GM18502 (cell line): ENCODE measurements at regions not wholly inside any gene's neighbourhood (a gene's known extent, or its start where the extent isn't known, plus 50 kb on each side); places are given as distances from the start of the nearest gene placed in this dataset.
A peak's percentile ranks its signal among the peaks of the same experiment; 100 is the strongest.

ENCODE experiments used
- ATAC-seq: cut with Tn5 transposase; IDR thresholded peaks from one replicate; pipeline ENCODE4 v1.9.1; 2021; ENCODE audit warnings: mild to moderate bottlenecking; ENCODE audit not compliant: unreplicated experiment, poor library complexity

DNA sequence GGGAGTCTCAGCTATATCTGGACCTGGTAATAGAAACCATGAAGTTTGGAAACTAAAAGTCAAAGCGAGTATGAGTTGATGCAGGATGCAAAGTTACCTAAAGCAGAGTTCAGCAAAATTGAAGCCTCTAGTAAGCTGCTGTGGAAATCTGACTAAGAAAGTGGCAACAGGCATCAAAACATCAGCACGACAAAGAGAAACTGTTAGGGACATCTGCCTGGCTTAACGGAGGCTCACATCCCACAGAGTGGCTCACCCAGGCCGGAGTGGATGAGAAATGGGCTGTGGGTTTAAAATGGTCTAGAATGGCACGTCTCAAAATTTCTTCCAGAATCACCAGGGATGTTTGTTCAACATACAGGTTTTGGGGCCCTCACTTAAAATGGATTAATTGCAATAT lies 164.1 kb upstream of the NPY start:
- ATAC-seq, result no peak

- no peak for ATAC-seq
These were observed 160.9 kb upstream of the NPY start for GRCh38 chr7:24123076-24123475.

- ATAC-seq, result no peak
These were observed 158.2 kb upstream of the NPY start for GRCh38 chr7:24125765-24126164.

- no peak for ATAC-seq
These were observed 156.1 kb upstream of the NPY start for GRCh38 chr7:24127930-24128329.

GRCh38 chr7:24129597-24129996 lies 154.4 kb upstream of the NPY start:
- ATAC-seq, result no peak

DNA sequence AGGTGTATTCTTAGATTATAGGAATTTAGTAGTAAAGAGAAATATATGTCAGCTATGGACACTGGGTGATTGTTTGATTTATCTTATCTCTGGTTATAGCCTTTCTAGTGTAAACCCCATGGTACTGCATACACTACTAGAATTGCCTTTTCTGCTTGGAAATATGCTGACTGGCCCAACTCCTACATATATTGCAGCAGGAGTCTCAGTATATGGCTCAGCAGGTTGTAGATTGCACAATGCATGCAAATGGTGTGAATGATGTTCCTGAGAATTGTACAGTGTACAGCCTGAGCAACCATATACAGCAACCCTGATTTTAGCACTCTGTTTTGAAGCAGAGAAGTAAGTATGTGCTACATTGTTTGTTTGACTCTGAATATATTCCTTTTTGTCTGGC lies 153.4 kb upstream of the NPY start:
- ATAC-seq, result no peak

DNA sequence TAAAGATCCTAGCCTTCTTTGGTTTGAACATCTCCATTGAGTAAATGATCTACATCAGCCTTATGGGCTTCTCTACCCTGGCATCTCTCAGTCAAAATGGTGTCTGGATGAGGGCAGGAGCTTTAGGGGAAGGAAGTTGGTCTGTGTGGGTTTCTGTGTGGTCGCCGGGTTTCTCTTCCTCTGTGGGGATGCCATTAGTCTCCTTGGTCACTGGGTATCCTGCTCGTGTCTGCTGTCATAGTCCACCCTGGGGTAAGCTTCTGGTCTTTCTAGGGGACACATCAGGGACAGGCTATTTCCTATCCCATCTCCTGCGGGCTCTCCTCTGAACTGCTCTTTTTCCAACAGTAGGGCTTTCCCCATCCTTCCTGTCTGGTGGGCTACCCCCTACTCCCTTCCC lies 150.3 kb upstream of the NPY start:
- ATAC-seq, result peak; percentile 45

GRCh38 chr7:24134535-24134934 lies 149.5 kb upstream of the NPY start:
- no peak for ATAC-seq

DNA sequence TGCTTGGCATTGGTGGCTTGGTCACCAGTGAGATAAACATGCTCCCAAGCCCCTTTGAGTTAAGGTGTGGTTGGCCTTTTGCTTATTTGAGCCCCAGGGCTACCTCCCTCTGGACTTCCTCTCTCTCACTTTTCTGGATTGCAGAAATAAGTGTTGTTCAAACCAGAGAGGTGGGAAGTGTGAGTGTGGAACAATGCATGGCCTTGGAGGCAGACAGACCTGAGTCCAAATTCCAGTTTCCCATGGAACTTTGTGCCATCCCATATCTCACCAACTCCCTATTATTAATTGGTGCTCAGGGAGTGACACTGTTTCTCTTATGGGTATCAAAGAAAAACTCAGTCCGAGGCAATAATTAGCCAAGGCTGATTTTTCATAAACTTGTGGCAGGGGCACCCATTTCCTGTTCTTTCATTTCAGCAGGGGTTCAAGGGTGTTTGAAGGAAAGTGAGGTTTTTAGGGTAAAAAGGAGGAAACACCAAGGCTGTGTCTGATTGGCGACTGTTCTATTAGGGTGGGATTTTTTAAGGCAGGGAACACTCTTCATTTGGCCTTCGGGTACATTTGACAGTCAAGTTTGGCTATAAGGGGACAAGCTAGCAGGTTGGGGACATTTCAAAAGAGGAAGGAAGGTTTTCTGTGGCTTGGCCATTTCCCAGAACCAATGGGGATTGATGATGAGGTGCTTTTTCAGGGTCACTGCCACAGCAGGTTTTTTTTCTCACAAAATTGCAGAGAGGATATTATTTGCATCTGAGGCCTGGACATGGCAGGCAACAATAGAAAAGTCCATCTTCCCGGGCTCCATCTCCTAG lies 148.8 kb upstream of the NPY start:
- peak; percentile 83 for ATAC-seq

GRCh38 chr7:24137338-24137737 lies 146.7 kb upstream of the NPY start:
- no peak for ATAC-seq

DNA sequence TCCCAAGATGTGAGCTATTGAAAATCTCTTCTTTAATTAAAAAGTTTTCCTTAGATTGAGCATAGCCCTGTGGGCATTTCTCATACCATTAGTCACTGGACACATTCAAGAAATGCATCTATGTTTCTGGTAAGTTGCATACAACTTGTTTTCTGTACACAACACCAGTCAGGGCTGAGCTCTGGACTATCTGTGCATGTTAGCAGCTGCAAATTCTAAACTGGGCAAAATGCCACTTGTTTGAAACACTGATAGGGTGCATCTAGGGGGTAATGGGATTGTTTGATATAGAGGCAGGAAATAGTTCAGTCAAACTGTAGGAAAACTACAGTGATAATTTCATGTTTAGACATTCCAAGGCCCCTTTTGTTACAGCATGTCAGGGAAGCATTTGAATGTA lies 145.6 kb upstream of the NPY start:
- ATAC-seq, result no peak

- no peak for ATAC-seq
These were observed 144.0 kb upstream of the NPY start for GRCh38 chr7:24140001-24140400.

DNA sequence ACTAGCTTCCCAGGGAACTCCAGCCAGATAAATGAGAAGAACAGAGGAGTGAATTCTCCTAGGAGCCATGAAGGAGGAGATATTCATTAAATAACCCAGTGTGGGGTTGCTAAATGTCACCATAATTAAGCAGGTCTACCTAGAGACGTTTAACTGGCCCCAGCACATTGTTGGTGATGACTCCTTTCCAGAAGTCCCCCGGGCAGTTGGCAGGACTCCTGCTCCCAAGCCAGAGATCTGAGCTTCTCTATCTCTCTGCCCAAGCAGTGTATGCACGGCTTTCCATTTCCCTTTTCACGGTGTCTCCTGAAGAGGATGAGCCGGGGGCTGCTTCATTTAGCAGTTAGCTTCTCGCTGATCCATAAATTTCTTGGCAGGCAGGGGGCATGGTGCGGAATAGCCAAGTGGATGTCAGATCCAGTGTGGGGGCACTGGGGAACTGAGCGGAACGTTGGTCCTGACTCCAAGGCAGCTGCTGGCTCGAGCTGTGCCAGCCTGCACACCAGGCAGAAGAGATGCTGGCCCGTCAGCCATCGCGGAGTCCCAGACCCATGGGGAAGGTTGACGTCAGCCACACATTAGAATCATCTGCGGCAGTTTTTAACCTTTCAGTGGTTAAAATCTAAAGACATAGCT lies 142.0 kb upstream of the NPY start:
- no peak for ATAC-seq

- no peak for ATAC-seq
These were observed 140.4 kb upstream of the NPY start for GRCh38 chr7:24143547-24143946.

GRCh38 chr7:24151944-24152343 lies 132.0 kb upstream of the NPY start:
- ATAC-seq, result no peak

DNA sequence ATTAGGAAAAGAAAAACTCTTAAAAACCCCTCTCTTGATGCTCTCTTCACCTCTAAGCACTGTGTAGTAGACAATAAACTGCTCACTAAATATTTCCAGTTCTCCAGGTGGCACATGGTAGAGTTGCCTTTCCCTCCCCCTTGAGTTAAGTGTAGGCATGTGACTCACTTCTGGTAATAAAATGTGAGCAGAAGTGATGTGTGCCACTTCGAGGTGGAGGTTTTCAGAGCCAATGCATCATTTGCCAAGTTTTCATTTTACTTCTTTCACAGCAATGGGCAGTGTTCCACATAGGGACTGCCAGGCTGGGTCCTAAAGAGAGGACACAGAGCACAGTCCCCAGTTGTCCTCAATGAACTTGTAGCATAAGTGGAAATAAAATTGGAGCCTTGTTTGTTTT lies 131.6 kb upstream of the NPY start:
- ATAC-seq, result no peak

- ATAC-seq, result no peak
These were observed 131.0 kb upstream of the NPY start for GRCh38 chr7:24152877-24153472.

GRCh38 chr7:24157666-24158065 lies 126.3 kb upstream of the NPY start:
- no peak for ATAC-seq

GRCh38 chr7:24158975-24159374 lies 125.0 kb upstream of the NPY start:
- no peak for ATAC-seq

DNA sequence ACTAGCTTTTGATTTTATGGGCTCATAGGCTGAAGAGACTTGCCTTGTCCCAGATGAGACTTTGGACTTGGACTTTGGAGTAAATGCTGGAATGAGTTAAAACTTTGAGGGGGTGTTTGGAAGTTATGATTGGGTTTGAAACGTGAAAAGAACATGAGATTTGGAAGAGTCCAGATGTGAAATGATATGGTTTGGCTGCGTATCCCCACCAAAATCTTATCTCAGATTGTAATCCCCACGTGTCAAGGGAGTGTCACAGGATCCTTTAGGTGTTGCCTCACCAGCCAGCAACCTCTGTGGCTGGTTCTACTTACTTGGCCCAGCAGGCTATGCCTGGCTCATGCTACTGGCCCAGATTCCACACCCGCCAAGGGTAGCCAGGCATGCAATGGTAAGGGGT lies 119.6 kb upstream of the NPY start:
- ATAC-seq, result no peak

GRCh38 chr7:24169077-24169624 lies 114.8 kb upstream of the NPY start:
- ATAC-seq, result no peak
